AG20443 (cell line): ENCODE measurements at regions not wholly inside any gene's neighbourhood (a gene's known extent, or its start where the extent isn't known, plus 50 kb on each side); places are given as distances from the start of the nearest gene placed in this dataset.

ENCODE experiments used
- DNase-seq: peaks from one replicate; pipeline ENCODE4 v3.0.0; 2012; ENCODE audit warnings: low spot score, mixed read lengths

DNA sequence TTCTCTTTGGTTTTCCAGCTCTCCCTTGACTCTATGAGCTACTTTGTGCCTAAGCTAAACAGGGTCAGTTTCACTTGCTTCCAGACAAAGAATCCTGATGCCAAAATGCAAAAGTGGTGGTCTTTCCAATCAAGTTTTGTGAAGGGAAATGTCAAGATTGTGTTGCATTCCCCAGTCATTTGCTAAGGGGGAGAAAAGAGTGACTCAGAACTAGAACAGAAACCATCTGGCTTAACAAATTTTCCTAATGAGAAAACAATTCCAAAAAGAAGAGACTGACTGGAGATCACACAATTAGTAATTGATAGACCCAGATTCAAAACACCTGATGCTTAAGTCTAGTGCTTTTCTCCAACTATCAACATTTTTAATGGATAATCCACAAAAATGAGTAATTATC, 235.1 kb upstream of the DIO2 start:
- DNase-seq: peak; percentile 45

DNA sequence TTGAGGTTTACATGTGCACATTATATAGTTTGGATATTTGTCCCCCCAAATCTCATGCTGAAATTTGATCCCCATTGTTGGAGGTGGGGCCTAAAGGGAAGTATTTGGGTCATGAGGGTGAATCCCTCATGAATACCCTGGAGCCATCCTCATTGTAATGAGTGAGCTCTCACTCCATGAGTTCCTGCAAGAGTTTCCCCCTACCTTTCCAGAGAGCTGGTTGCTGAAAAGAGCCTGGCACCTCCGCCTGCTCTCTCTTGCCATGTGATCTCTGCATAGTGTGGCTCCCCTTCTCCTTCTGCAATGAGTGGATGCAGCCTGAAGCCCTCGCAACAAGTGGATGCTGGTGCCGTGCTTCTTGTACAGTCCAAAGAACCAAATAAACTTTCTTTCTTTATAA, 234.3 kb upstream of the DIO2 start:
- no peak for DNase-seq

DNA sequence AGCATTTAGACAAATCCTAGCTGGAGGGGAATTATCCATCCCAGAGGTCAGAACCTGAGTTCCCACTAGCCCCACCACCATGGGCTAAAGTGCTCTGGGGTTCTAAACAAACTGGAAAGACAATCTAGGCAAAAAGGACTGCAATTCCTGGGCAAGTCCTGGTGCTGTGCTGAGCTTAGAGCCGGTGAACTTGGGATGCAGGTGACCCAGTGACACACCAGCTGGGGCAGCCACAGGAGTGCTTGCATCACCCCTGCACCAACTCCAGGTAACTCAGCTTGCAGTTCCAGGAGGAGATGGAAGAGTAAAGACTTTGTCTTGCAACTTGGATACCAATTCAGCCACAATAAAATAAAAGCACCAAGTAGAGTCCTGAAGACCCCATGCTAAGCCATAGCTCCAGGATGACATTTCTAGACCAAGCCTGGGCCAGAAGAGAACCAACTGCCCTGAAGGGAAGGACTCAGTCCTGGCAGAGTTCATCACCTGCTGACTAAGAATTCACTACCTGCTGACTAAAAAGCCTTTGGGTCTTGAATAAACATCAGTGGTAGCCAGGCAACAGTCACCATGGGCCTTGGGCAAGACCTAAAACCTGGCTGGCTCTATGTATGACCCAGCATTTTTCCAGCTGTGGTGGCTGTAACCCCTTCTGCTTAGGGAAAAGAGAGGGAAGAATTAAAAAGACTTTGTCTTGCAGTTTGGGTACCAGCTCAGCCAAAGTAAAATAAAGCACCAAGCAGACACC, 223.4 kb upstream of the DIO2 start:
- no peak for DNase-seq

DNA sequence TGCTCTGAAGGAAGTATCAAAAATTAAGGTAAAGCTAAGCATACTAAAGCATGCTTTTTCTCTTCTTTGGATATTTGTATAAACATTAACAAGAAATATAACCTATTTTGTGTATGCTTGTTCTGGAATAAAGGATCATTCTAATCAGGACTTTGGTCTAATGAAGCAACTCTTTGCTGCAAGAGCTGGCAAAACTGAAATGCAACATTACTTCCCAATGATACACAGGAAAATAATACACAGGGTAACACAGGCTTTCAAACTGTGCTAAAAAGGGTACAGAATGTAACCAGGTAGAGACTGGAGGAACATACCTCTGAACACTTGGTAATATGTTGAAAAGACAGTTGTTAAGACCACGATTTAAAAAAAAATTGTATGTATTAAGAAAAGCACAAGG, 222.5 kb upstream of the DIO2 start:
- no peak for DNase-seq

DNA sequence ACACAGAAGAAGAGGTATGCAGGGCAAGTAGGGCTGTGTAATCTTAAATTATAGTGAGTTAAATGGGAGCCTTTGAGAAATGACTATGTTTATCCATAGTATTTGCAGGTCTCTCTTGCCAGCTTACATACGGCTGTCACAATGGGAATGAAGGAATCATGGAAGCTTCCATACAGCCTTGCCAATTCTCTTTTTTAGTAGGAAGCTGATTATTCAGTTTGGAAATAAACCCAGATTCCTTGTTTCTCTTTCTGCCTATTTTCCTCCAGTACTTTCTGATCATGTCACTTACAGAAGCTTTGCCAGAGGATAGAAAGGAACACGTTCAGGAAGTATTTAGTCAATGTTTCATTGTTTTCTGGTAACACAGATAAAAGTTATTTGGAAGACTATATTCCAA, 217.4 kb upstream of the DIO2 start:
- no peak for DNase-seq

DNA sequence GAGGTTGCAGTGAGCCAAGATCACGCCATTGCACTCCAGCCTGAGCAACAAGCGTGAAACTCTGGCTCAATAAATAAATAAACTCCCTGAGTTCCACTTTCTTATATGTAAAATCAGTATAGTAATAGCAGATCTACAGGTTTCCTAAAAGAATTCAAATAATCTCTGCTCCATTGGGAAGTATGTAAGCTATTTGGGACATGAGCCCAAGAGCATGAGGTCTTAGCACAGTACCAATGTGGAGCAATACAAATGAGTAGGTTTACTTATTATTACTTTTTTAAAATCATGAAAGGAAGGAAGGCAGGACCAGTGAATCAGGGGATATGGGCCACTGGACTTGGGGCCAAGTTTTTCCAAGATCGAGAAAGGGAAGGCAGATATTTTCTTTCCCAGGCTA, 216.9 kb upstream of the DIO2 start:
- DNase-seq: peak; percentile 15

DNA sequence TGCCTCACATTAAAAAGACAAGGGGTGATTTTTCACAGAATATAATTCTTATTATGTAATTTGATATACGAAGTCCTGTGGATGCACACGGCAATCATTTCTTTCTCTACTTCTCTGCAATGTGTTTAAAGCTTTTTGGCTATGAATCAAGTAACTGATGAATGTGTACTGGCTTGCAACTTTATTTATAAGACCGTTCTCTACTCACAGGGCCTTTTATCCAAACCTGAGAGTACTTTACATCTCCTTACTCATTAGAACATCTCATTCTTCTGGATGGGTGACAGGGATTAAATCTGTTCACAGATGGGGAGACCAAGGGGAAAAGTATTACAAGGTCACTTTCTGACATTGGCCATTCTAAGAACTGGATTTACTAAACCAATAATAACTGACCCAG, 215.8 kb upstream of the DIO2 start:
- no peak for DNase-seq

DNA sequence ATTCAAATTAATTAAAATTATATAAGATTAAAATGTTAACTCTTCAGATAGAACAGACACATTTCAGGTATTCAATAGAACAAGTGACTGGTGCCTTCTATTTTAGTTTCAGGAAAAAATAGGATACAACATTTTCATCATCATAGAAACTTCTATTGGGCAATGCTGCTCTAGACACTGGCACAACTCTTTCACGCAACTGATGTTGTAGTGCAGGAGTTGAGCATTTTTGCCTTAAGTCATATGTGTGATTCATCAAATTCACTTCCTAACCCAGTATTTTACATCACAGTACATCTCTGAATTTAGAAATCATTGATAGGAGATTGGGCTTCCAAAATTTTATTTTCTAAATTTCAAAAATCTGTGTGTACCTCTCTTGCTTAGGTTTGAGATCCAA, 215.4 kb upstream of the DIO2 start:
- no peak for DNase-seq

DNA sequence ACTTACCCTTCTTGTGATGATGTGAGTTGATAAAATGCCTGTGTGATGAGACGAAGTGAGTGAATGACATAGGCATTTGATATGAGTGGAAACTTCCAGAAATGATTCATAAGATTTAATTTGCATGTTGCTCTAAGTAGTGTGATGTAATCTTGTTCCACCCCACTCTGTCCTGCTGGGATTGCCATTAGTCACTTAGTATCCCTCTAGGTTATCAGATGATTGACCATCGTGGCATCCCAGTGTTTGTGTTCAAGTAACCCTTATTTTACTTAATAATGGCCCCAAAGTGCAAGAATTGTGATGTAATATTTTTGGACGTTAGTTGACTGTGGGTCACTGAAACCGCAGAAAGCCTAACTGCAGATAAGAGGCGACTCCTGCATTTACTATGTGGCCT, 214.4 kb upstream of the DIO2 start:
- DNase-seq: peak; percentile 73

DNA sequence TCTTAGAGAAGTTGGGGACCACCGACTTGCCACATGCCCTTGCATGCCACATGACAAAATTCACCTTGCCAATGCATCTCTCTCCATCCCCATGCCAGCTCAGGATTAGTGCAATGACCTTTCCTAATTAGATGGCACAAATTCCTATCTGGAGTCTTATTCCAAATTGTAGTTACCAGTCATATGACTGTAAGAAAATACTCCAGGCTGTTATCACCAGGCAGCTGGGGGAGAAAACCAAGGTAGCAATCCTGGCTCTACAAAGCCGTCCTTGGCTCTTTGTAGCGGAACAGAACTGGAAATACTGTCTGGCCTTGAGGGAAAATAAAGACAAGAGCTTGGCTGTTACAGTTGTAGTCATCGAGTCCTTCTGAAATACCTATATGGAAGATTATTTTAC, 208.5 kb upstream of the DIO2 start:
- DNase-seq: no peak

DNA sequence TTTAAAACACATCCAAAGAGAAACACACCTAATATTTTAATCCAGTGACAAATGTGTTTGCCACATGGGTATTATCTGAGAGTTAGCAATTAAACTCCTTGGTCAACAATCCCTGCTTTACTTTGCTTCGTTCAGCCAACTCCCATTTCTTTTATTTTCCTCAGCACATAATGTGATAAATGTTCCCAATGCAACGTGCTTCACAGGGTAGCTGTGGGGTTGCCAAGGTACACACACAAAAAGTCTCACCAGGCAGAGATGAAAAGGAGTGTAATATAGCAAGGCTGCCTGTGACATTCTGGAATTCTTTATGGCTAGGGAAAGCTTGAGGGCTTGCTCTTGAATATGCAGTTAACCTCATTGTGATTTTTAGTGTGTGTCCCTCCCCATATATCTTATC, 208.0 kb upstream of the DIO2 start:
- DNase-seq: no peak

DNA sequence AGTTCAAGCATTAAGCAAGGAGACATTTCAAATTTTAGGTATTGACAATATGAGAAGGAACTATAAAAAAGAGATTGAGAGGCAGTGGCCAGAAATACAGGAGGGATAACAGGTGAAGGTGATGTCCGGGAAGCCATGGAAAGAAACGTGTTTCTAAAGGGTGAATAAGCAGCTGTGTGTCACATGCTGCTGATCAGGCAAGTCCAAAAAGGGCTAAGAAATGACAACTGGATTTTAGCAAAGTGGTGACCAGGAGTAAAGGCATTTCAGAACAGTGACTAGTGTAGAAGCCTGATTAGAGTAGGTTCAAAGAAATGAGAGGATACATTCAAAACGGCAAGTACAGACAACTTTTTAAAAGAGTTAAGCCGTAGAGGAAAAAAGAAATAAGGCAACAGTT, 204.3 kb upstream of the DIO2 start:
- DNase-seq: no peak

DNA sequence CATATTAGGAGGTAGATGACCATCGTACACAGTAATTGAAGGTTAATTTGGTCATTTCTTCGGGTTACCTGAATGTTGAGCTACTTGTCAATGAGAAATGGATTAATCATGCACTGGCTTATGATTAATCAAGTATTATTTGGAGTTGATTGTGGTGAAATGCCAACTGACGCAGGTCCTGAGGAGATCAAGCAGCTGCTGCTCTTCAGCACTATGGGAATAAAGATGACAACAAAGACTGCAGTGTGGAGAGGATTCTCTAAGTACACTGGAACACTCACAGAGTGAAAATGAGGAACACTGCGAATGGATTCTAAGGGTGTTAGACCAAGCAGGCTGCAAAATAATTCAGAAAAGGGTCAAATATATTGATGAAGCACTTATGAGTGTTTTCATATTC, 202.8 kb upstream of the DIO2 start:
- DNase-seq: no peak

DNA sequence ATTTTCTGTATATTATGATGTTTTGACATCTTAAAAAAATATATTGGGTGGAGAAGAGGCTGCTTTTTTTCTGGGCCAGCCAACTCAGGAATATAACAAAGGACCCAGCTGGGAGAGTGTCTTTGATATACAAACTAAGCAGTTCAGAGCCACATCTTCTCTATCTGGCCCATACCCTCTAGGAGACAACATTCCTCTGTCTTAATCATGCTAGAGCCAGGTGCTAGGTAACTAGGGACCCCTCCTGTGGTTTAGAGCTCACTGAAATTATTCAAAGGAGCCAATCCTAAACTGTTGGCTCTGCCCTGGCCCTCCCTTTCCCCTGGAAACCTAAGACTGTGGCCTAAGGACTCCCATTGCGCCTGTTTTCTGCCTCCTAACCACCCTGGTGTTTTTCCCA, 193.1 kb upstream of the DIO2 start:
- no peak for DNase-seq

DNA sequence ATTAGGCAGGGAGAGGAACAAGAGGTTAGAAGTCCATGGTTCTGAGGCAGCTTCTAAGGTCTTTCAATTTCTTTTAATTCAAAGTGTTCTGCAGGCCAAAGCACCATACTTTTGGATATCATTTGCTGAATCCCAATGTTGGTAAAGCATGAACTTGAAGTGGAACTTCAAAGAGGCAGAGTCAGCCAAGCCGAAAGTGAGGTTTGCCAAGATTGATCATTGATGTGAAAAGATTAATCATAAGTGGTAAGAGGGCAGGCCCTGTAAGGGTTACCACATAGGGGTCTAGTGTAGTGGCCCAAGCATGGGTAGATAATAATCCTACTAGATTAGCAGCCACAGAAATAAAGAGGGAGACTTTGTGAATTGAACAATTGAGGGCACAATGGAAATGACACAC, 191.7 kb upstream of the DIO2 start:
- DNase-seq: no peak

DNA sequence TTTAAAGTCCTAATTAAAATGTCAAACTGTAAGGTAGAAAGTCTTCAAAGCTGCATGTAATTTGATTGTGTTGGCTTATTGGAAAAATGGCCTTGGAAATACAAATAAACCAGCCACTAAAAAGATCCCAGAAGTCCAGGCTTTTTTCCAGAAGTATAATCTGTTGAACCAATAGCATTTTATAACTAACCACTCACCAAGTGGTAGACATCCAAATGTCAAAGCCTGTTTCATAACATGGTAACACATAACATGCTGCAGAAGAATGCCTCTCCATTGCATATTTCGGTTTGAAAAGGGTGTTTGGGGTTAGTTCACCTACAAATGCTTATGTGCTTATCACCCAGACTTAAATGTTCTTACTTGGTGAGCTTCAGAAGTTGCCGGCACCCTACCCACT, 183.7 kb upstream of the DIO2 start:
- peak; percentile 29 for DNase-seq

DNA sequence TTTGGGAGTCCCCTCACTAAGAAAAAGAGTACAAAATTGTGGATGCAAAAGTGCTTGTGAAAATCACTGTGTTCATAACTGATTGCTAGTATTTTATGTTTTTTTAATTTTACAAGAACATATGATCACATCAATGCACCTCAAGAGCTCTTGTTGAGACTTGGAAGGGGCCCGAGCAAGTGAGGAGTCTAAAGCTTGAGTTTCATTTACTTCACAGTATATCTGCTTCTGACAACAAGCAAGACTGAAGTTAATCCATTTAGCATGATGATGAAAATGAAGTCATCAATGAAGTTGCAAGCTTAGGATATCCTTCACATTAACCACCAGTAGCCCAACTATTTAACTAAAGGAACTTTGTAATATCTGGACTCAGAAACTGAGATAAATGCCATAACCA, 182.5 kb upstream of the DIO2 start:
- DNase-seq: no peak

DNA sequence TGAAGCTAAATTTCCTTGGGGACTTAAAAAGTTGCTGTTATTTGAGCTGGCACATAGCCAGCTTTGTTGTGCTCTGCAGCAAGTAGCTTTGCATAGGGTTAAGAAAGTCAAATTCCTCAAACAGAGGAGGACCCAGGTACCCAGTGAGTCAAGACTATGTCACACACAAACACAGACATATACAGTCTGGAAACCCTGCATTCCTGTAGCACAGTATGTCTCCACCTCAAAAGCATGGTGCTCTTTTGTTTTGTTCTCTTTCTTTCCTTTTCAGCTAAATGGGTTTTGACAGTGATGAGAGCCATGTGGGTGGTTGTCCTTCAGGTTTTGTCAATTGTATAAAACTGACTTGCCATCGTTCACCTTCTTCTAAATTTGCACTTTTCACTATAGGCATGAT, 179.6 kb upstream of the DIO2 start:
- DNase-seq: no peak

DNA sequence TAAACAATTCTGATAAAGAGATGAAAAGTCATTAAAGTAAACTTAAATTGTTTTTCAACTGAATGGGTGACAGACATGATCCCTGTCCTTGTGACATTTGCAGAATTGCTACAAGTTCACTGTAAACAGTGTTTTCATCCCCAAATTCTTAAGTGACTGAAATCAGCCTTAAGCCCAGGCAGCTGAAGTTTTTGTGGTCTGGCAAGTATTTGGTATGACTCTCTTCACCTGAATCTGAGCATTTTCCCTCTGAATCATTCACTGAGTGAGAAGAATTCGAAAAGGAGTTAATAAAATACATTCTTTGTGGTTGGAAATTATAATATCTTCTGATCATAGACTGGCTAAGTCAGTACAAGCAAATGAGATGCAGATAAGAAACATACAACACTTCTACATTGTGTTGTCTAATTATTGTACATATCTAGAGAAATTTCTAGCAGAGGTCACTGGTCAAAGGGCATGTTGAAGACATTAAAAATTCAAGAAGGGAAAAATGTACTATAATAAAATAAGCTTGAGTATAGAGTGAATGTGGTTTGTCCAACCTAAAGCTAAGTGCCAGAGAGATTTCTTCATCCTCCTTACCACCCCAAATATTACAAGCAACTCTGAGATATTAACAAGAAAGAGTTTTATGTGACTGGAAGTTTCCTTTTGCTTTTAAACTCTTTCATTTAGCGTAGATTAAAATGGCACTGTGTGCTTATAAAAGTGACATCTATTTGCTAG, 177.8 kb upstream of the DIO2 start:
- peak; percentile 76 for DNase-seq

DNA sequence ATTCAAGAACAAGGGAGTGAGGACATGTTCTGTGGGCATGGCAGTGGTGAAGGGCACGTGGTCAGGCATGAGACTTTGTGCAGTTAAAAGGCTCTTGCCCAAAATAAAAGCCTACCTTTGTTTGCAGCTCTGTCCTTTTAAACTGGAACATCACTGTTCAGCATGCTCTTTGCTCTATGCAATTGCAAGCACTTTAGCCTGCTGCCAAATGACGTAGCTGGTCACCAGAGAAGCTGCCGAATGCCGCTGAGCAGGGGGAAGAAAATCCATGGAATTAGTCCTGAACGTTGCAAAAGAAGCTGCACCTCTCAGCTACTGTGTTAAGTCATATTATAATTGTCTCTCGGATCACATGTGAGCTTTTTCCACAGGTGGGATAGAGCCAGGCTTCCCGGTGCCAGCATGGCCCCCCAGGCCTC, 176.3 kb upstream of the DIO2 start:
- peak; percentile 59 for DNase-seq

DNA sequence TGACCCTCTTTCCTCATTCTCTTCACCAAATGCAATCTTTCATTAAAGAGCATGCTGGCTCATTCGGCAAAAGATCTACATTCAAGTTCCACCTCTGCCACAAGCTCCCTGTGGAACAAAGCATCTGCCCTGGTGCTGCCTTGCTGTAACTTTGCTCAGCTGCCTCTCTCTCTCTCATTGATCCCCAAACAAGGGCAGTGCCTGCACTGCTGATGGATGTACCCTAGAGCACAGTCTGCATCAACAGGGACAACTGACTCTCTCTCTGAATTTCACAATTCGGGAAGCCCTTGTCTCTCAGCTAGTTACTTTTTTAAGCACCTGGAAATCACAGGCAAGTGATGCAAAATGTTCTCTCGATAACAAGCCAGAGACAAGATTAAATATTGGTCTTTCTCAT, 174.0 kb upstream of the DIO2 start:
- DNase-seq: no peak

DNA sequence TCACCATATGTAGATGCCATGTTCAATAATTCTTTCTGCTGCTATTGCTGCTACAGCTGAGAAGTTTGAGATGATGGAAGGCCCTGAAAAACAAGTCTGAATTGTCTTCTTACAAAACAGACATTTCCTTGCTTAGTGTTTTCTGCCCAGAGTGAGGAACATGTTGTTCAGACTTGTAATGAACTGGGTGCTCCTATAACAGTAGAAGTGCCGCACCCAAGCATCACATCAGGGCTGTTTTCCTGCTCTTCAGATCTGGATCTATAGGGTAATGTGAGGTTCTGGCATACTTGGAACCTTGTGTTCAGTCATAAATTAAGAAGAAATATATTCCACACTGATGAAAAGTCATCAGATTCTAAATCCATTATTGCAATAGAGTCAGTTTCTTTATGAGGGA, 171.9 kb upstream of the DIO2 start:
- no peak for DNase-seq

DNA sequence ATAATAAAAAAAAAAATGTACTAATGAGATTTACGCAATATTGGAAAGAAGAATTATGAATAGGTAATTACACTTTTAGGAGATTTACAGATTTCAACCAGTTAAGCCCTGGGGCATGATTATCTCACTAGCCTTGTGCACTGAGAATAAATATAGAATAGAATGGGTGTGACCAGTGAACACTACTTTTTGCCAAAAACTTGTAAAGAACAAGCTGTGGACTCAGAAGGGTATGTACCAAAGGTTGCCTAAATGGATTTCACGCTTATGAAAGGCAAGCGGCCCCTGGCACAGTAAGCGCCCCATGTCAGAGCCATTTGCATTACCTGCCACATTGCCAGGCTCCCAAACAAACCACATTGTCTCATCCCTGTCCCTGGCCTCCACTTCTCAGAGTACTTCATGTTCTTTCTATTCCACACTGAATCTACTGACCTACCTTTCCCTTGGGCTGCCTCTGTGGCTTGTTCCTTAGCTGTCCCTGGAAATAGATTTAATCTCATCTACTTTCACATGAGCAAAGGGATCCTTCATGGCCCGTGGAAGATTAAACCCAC, 170.6 kb upstream of the DIO2 start:
- no peak for DNase-seq

DNA sequence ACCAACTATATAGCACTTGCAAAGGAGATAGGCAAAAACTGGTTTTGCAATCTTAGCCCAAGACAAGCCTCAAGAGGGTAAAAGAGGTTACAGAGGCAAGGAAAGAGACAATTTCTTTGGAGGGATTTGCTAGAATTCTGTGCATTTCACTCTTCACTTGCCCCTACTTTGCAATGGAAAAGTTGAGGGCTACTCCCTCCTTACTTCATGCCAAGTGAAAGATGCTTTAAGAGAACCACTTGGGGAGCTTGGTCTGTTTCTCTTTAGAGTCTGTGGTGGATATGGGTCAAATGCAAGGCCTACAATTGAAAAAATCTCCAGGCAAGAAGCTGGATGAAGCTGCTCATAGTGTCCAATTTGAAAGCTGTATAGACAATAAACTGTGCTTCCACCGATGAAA, 167.7 kb upstream of the DIO2 start:
- DNase-seq: no peak
